K562 (cell line): ENCODE measurements at regions not wholly inside any gene's neighbourhood (a gene's known extent, or its start where the extent isn't known, plus 50 kb on each side); places are given as distances from the start of the nearest gene placed in this dataset.

Source experiments
- ATAC-seq: fragments of 200-7000 bp; cut with Tn5 transposase; 3 replicates; pipeline ENCODE4 v1.9.1; 2020; ENCODE audit warnings: moderate library complexity
- BruUV-seq: library from RNA; stranded (reverse); fragments of 400-500 nt; replicated peaks from 2 replicates; lab custom pipeline; 2021; lab: Mats Ljungman, UMichigan
- CTCF ChIA-PET: fragments of 300-600 bp; formaldehyde crosslinking; extraction: SDS; loops from one replicate; lab custom pipeline; 2021; ENCODE audit warnings: low intra/inter-chr PET ratio; lab: Yijun Ruan, JAX
- POLR2A ChIA-PET: fragments of 300-600, 350-650 bp; sonication (Branson Sonifier 250); formaldehyde crosslinking; extraction: SDS; loops from one replicate; lab custom pipeline; 2021; ENCODE audit warnings: antibody characterized with exemption, inconsistent platforms; lab: Yijun Ruan, JAX
- DNase-seq, 4 experiments: peaks; one replicate each; pipeline versions ENCODE4 v3.0.0 to v3.0.0-alpha.2; 2011 to 2018; ENCODE audit warnings: low spot score in 3 of 4, mixed read lengths in 3 of 4; ENCODE audit errors: extremely low read depth in 1 of 4
- FAIRE-seq: peaks from 2 replicates; lab custom pipeline; 2011; peaks lifted over from hg19 to GRCh38; lab: Jason Lieb, UNC
- H2AFZ ChIP-seq: 2 replicates; pipeline ENCODE4 v1.6.0; 2011; ENCODE audit warnings: low read depth, low read length, control low read depth, inconsistent platforms
- H3K27ac ChIP-seq: fragments of 200-600 bp; 3 replicates; pipeline ENCODE4 v1.8.0; 2011; ENCODE audit warnings: low read depth, mild to moderate bottlenecking, control low read depth, inconsistent platforms, low read length, moderate library complexity, mixed read lengths; ENCODE audit errors: extremely low read depth
- H3K27me3 ChIP-seq, 2 experiments: fragments of 300-600 bp in 1 of 2; 2 replicates in 1 of 2; 3 replicates in 1 of 2; pipeline versions ENCODE4 v1.6.0 to v1.8.0; 2011; ENCODE audit warnings: inconsistent platforms in 2 of 2, low read length in 2 of 2, mild to moderate bottlenecking in 1 of 2, mixed read lengths in 1 of 2, moderate library complexity in 1 of 2; ENCODE audit not compliant: control insufficient read depth in 2 of 2, insufficient read depth in 2 of 2
- H3K36me3 ChIP-seq: fragments of 300-600 bp; 3 replicates; pipeline ENCODE4 v1.8.0; 2011; ENCODE audit warnings: mild to moderate bottlenecking, low read length, inconsistent platforms; ENCODE audit not compliant: control insufficient read depth, insufficient read depth
- H3K4me1 ChIP-seq, 2 experiments: fragments of 200-600 bp in 1 of 2; replicated peaks in 1 of 2; 2 replicates in 1 of 2; 3 replicates in 1 of 2; pipeline versions ENCODE4 v1.5.1 to v1.8.0; 2011; ENCODE audit warnings: inconsistent platforms in 2 of 2, low read length in 2 of 2, mild to moderate bottlenecking in 1 of 2, mixed read lengths in 1 of 2, moderate library complexity in 1 of 2; ENCODE audit not compliant: control insufficient read depth in 2 of 2, insufficient read depth in 2 of 2
- H3K4me2 ChIP-seq: 2 replicates; pipeline ENCODE4 v1.6.1; 2011; ENCODE audit warnings: low read length, control low read depth, inconsistent platforms, mixed read lengths; ENCODE audit not compliant: insufficient read depth
- H3K4me3 ChIP-seq: fragments of 200-600 bp; sonication (generic), shearing (Covaris generic); 2 replicates; pipeline ENCODE4 v1.5.1; 2016; ENCODE audit warnings: control low read depth, inconsistent platforms
- H3K79me2 ChIP-seq: fragments of 200-600 bp; 3 replicates; pipeline ENCODE4 v1.8.0; 2011; ENCODE audit warnings: low read length, inconsistent platforms; ENCODE audit not compliant: control insufficient read depth, insufficient read depth
- H3K9ac ChIP-seq, 2 experiments: 2 replicates each; pipeline versions ENCODE4 v1.6.0 to v1.6.1; 2011; ENCODE audit warnings: low read depth in 2 of 2, low read length in 2 of 2, control low read depth in 1 of 2, inconsistent platforms in 1 of 2, mild to moderate bottlenecking in 1 of 2, mixed read lengths in 1 of 2; ENCODE audit not compliant: insufficient read depth in 1 of 2
- H3K9me1 ChIP-seq: one replicate; pipeline ENCODE4 v1.6.0; 2011; ENCODE audit warnings: inconsistent platforms, mild to moderate bottlenecking, low read length, moderate library complexity; ENCODE audit not compliant: control insufficient read depth, insufficient read depth
- H3K9me3 ChIP-seq: replicated peaks from 2 replicates; pipeline ENCODE4 v1.5.1; 2011; ENCODE audit warnings: low read depth, low read length, inconsistent platforms; ENCODE audit not compliant: control insufficient read depth, insufficient read depth
- H4K20me1 ChIP-seq: replicated peaks from 2 replicates; pipeline ENCODE4 v1.6.1; 2011; ENCODE audit warnings: low read length, inconsistent platforms, mixed read lengths; ENCODE audit not compliant: control insufficient read depth, insufficient read depth
- CBFA2T3 ChIP-seq: fragments of 450-650 bp; IDR thresholded peaks from 2 replicates; pipeline ENCODE4 v1.6.1; 2017
- EGR1 ChIP-seq: fragments of 450-650 bp; conservative IDR thresholded peaks from 2 replicates; pipeline ENCODE4 v1.6.1; 2017; ENCODE audit warnings: mild to moderate bottlenecking
- L3MBTL2 ChIP-seq: fragments of 450-650 bp; IDR thresholded peaks from 2 replicates; pipeline ENCODE4 v1.6.1; 2016; ENCODE audit warnings: mild to moderate bottlenecking, moderate library complexity
- RBFOX2 ChIP-seq: fragments of 200-400 bp; formaldehyde crosslinking; IDR thresholded peaks from 2 replicates; pipeline ENCODE4 v1.6.1; 2017; ENCODE audit warnings: low read depth, mild to moderate bottlenecking, low read length, moderate library complexity
- SUPT5H ChIP-seq: fragments of 450-650 bp; IDR thresholded peaks from 2 replicates; pipeline ENCODE4 v1.6.1; 2016
- WGBS: fragments of 100-300 bp; shearing (Covaris generic); methylation state at CpG from one replicate; pipeline ENCODE4 v1.1.6; 2016; ENCODE audit warnings: low coverage, mixed read lengths; ENCODE audit not compliant: insufficient coverage; ENCODE audit errors: missing lambda C conversion rate; 5-methylcytosine and 5-hydroxymethylcytosine counted together
- in situ Hi-C: fragments of 300-500 bp; cut with MboI; formaldehyde crosslinking; loops from 4 replicates; pipeline ENCODE4 v1.15.0; 2018; ENCODE audit warnings: inconsistent platforms, mixed read lengths
- intact Hi-C: fragments of 100-400 bp; cut with micrococcal nuclease; formaldehyde crosslinking; loops from 2 replicates; pipeline ENCODE4 v1.14.2; 2022
- TF ChIP-seq, protein P1 (sequence below), 2 experiments: IDR thresholded peaks; 2 replicates each; pipeline ENCODE4 v1.6.1; 2012; ENCODE audit warnings: improper control_type of control experiment in 2 of 2, low read depth in 2 of 2, low read length in 2 of 2, borderline replicate concordance in 1 of 2
- TF ChIP-seq, protein P2 (sequence below): fragments of 450-650 bp; IDR thresholded peaks from 2 replicates; pipeline ENCODE4 v1.6.1; 2016; ENCODE audit warnings: mild to moderate bottlenecking, moderate library complexity

DNA sequence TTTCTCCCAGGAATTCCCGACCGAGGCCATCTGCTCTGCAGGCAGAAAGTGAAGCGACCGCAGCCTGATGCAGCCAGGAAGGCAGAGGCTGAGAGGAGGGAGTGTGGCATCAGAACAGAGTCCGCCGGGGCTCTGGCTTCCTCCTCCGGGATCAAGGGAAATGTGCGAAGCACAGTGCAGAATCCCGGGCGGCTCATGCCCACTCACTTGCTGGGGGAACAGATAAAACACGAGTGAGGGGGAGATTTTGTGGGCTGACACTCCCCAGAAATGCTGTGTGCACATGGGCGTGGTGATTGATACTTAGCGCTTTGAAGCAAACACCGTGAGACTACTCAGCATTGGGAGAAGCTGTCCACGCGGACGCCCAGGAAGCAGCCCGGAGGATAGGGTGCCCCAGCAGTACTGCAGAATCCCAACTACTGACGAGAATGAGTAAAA, 75.3 kb upstream of the POMP start:
- WGBS: 27% methylated on average over 17 of the region's 19 CpGs
- BruUV-seq: no TSS peak

More for the DNA sequence above, 75.3 kb upstream of the POMP start:
- H2AFZ ChIP-seq: peak overlapping the region; percentile 80
- intact Hi-C loops: no loop called here
- H3K4me3 ChIP-seq: no peak overlapping the region
- POLR2A ChIA-PET: no interaction called here
- ATAC-seq: peak; percentile 78
- no peak overlapping the region; the same call in 2 of the 3 replicates for H3K27ac ChIP-seq
- CTCF ChIA-PET: no interaction called here
- H3K4me1 ChIP-seq: peaks cover 5 to 21% of the 10 kb centered on the region in 2 experiments; a peak in 3 of 5 replicates
- TF ChIP-seq EGR1 (peak; percentile 59), RBFOX2 (0 out of 2 replicates have a peak, but pooled peaks have one; percentile 15), CBFA2T3 (peak; percentile 27; the same call in 1 of the 2 replicates), L3MBTL2 (peak; percentile 21; the same call in 1 of the 2 replicates), SUPT5H (no peak)
- TF ChIP-seq, protein P1, sequence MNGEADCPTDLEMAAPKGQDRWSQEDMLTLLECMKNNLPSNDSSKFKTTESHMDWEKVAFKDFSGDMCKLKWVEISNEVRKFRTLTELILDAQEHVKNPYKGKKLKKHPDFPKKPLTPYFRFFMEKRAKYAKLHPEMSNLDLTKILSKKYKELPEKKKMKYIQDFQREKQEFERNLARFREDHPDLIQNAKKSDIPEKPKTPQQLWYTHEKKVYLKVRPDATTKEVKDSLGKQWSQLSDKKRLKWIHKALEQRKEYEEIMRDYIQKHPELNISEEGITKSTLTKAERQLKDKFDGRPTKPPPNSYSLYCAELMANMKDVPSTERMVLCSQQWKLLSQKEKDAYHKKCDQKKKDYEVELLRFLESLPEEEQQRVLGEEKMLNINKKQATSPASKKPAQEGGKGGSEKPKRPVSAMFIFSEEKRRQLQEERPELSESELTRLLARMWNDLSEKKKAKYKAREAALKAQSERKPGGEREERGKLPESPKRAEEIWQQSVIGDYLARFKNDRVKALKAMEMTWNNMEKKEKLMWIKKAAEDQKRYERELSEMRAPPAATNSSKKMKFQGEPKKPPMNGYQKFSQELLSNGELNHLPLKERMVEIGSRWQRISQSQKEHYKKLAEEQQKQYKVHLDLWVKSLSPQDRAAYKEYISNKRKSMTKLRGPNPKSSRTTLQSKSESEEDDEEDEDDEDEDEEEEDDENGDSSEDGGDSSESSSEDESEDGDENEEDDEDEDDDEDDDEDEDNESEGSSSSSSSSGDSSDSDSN (IDR thresholded peaks at IDR 0.05; ENCODE audit: borderline replicate concordance in 1 of 2, low read depth in 2 of 2, low read length in 2 of 2): no peak
- TF ChIP-seq, protein P2, sequence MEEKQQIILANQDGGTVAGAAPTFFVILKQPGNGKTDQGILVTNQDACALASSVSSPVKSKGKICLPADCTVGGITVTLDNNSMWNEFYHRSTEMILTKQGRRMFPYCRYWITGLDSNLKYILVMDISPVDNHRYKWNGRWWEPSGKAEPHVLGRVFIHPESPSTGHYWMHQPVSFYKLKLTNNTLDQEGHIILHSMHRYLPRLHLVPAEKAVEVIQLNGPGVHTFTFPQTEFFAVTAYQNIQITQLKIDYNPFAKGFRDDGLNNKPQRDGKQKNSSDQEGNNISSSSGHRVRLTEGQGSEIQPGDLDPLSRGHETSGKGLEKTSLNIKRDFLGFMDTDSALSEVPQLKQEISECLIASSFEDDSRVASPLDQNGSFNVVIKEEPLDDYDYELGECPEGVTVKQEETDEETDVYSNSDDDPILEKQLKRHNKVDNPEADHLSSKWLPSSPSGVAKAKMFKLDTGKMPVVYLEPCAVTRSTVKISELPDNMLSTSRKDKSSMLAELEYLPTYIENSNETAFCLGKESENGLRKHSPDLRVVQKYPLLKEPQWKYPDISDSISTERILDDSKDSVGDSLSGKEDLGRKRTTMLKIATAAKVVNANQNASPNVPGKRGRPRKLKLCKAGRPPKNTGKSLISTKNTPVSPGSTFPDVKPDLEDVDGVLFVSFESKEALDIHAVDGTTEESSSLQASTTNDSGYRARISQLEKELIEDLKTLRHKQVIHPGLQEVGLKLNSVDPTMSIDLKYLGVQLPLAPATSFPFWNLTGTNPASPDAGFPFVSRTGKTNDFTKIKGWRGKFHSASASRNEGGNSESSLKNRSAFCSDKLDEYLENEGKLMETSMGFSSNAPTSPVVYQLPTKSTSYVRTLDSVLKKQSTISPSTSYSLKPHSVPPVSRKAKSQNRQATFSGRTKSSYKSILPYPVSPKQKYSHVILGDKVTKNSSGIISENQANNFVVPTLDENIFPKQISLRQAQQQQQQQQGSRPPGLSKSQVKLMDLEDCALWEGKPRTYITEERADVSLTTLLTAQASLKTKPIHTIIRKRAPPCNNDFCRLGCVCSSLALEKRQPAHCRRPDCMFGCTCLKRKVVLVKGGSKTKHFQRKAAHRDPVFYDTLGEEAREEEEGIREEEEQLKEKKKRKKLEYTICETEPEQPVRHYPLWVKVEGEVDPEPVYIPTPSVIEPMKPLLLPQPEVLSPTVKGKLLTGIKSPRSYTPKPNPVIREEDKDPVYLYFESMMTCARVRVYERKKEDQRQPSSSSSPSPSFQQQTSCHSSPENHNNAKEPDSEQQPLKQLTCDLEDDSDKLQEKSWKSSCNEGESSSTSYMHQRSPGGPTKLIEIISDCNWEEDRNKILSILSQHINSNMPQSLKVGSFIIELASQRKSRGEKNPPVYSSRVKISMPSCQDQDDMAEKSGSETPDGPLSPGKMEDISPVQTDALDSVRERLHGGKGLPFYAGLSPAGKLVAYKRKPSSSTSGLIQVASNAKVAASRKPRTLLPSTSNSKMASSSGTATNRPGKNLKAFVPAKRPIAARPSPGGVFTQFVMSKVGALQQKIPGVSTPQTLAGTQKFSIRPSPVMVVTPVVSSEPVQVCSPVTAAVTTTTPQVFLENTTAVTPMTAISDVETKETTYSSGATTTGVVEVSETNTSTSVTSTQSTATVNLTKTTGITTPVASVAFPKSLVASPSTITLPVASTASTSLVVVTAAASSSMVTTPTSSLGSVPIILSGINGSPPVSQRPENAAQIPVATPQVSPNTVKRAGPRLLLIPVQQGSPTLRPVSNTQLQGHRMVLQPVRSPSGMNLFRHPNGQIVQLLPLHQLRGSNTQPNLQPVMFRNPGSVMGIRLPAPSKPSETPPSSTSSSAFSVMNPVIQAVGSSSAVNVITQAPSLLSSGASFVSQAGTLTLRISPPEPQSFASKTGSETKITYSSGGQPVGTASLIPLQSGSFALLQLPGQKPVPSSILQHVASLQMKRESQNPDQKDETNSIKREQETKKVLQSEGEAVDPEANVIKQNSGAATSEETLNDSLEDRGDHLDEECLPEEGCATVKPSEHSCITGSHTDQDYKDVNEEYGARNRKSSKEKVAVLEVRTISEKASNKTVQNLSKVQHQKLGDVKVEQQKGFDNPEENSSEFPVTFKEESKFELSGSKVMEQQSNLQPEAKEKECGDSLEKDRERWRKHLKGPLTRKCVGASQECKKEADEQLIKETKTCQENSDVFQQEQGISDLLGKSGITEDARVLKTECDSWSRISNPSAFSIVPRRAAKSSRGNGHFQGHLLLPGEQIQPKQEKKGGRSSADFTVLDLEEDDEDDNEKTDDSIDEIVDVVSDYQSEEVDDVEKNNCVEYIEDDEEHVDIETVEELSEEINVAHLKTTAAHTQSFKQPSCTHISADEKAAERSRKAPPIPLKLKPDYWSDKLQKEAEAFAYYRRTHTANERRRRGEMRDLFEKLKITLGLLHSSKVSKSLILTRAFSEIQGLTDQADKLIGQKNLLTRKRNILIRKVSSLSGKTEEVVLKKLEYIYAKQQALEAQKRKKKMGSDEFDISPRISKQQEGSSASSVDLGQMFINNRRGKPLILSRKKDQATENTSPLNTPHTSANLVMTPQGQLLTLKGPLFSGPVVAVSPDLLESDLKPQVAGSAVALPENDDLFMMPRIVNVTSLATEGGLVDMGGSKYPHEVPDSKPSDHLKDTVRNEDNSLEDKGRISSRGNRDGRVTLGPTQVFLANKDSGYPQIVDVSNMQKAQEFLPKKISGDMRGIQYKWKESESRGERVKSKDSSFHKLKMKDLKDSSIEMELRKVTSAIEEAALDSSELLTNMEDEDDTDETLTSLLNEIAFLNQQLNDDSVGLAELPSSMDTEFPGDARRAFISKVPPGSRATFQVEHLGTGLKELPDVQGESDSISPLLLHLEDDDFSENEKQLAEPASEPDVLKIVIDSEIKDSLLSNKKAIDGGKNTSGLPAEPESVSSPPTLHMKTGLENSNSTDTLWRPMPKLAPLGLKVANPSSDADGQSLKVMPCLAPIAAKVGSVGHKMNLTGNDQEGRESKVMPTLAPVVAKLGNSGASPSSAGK: peak; percentile 34; the same call in 1 of the 2 replicates
- TF ChIP-seq, all 486 proteins: peak for 5
- Histone ChIP-seq H3K27me3 (no peaks in the 10 kb centered on the region), H3K9me1 (no peaks in the 10 kb centered on the region), H3K79me2 (no peaks in the 10 kb centered on the region), H3K9ac (no peak overlapping the region), H3K4me2 (peak overlapping the region; percentile 55), H3K9me3 (no peaks in the 10 kb centered on the region), H3K36me3 (no peaks in the 10 kb centered on the region), H4K20me1 (no peaks in the 10 kb centered on the region)
- DNase-seq (peak; percentile 33 to 46 (median 43)), FAIRE-seq (peak; percentile 83)
- in situ Hi-C loops: no loop called here
